Tibial nerve (tissue), 4 donors: ENCODE measurements at regions not wholly inside any gene's neighbourhood (a gene's known extent, or its start where the extent isn't known, plus 50 kb on each side); places are given as distances from the start of the nearest gene placed in this dataset.

ENCODE experiments used
- CTCF ChIP-seq, 5 experiments: fragments of 200-600 bp in 3 of 5; fragments of 450-650 bp in 2 of 5; sonication (generic) in 3 of 5; IDR thresholded peaks; one replicate each; pipeline ENCODE4 v1.5.1; 2016 to 2019; ENCODE audit warnings: antibody characterized with exemption in 5 of 5, mild to moderate bottlenecking in 3 of 5, moderate library complexity in 2 of 5
- EP300 ChIP-seq, 2 donors: sonication (generic); formaldehyde crosslinking; IDR thresholded peaks; one replicate each; pipeline ENCODE4 v1.6.1; 2017; ENCODE audit warnings: antibody characterized with exemption in 2 of 2, mild to moderate bottlenecking in 1 of 2

- no peak for TF ChIP-seq EP300 (IDR thresholded peaks at IDR 0.05)
- no peak for TF ChIP-seq CTCF (IDR thresholded peaks at IDR 0.05)
Measured at GRCh38 chr19:31818798-31819105, 469.5 kb upstream of the TSHZ3 start.
